Adrenal gland (tissue), 5 donors: ENCODE measurements at regions not wholly inside any gene's neighbourhood (a gene's known extent, or its start where the extent isn't known, plus 50 kb on each side); places are given as distances from the start of the nearest gene placed in this dataset.
"Not testable (repeated sequence)": the region's sequence is repeated elsewhere in the genome, so short reads cannot be mapped to it uniquely, and the experiment has no call there.

Source experiments
- CTCF ChIP-seq, 6 experiments: fragments of 450-650 bp in 4 of 6; fragments of 200-600 bp in 2 of 6; sonication (generic) in 1 of 6; IDR thresholded peaks; 1 replicate in 5 of 6; 2 replicates in 1 of 6; pipeline versions ENCODE4 v1.5.1 to v1.8.0; 2016 to 2021; ENCODE audit warnings: antibody characterized with exemption in 6 of 6, mild to moderate bottlenecking in 2 of 6, moderate library complexity in 1 of 6
- POLR2A ChIP-seq, 2 donors: fragments of 450-650 bp; IDR thresholded peaks; one replicate each; pipeline ENCODE4 v1.6.1; 2017; ENCODE audit warnings: antibody characterized with exemption in 2 of 2, mild to moderate bottlenecking in 2 of 2, moderate library complexity in 1 of 2
- donor health status: DM: no; HTN: no; CAD: no.

GRCh38 chr21:6461358-6461757, 4060.0 kb upstream of the TPTE start:
- not testable (repeated sequence) for TF ChIP-seq POLR2A, CTCF (IDR thresholded peaks at IDR 0.05)
